ENCODE measurements at regions not wholly inside any gene's neighbourhood (a gene's known extent, or its start where the extent isn't known, plus 50 kb on each side); places are given as distances from the start of the nearest gene placed in this dataset.

DNA sequence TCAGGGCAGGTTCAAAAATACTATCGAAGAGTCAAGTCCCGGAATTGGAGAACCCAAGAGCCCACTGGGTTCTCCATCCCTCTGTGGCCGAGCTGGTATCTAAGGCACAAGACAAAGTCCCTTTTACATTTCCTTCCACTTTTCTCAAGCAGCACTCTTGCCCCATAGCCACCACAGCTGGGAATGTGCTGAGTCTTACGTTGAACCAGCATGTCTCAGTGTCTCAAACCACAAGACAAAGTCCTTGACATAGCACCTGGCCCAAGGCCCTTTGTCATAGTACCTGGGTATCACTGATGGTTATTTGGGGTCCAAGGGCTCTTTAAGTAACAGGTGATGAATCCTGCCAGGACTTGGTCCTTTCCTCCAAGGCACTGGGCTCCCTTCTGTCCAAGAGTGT, 210.2 kb upstream of the IRS4 start:
- TF ChIP-seq CTCF (conservative IDR thresholded peaks at IDR 0.05; ENCODE audit: low read depth, low read length) (no peak), EZH2 (IDR thresholded peaks at IDR 0.05; ENCODE audit: borderline replicate concordance, low read depth, low read length, poor library complexity, severe bottlenecking) (no peak)
